Gastroesophageal sphincter (tissue), 4 donors: ENCODE measurements at regions not wholly inside any gene's neighbourhood (a gene's known extent, or its start where the extent isn't known, plus 50 kb on each side); places are given as distances from the start of the nearest gene placed in this dataset.

ENCODE experiments used
- ATAC-seq: fragments of 150-250 bp; one replicate; pipeline ENCODE4 v1.9.1; 2016; ENCODE audit warnings: mild to moderate bottlenecking, moderate library complexity
- H3K27ac ChIP-seq, 4 donors: fragments of 200-600 bp; sonication (generic) in 3 of 4; 1 replicate in 3 of 4; 2 replicates in 1 of 4; pipeline ENCODE4 v1.5.1; 2016 to 2019
- H3K27me3 ChIP-seq: fragments of 200-600 bp; sonication (generic); one replicate; pipeline ENCODE4 v1.5.1; 2019
- H3K36me3 ChIP-seq, 2 donors: fragments of 200-600 bp; sonication (generic); one replicate each; pipeline ENCODE4 v1.5.1; 2019; ENCODE audit warnings: control low read depth in 1 of 2
- H3K4me1 ChIP-seq, 3 donors: fragments of 200-600 bp; sonication (generic); 1 replicate in 2 of 3; 2 replicates in 1 of 3; pipeline ENCODE4 v1.5.1; 2016 to 2019; ENCODE audit warnings: control low read depth in 2 of 3
- H3K4me3 ChIP-seq, 2 donors: fragments of 200-600 bp; sonication (generic); one replicate each; pipeline ENCODE4 v1.5.1; 2019; ENCODE audit warnings: mild to moderate bottlenecking in 1 of 2, moderate library complexity in 1 of 2
- H3K9me3 ChIP-seq, 3 donors: fragments of 200-600 bp; sonication (generic); one replicate each; pipeline ENCODE4 v1.5.1; 2017 to 2019; ENCODE audit warnings: control low read depth in 2 of 3
- EP300 ChIP-seq: sonication (generic); formaldehyde crosslinking; IDR thresholded peaks from one replicate; pipeline ENCODE4 v1.6.1; 2017; ENCODE audit warnings: antibody characterized with exemption, mild to moderate bottlenecking
- POLR2A ChIP-seq, 2 donors: fragments of 450-650 bp; IDR thresholded peaks; one replicate each; pipeline ENCODE4 v1.6.1; 2017; ENCODE audit warnings: antibody characterized with exemption in 2 of 2, mild to moderate bottlenecking in 2 of 2, moderate library complexity in 1 of 2
- POLR2AphosphoS5 ChIP-seq: sonication (generic); formaldehyde crosslinking; IDR thresholded peaks from one replicate; pipeline ENCODE4 v1.6.1; 2017; ENCODE audit warnings: antibody characterized with exemption
- WGBS, 2 donors: methylation state at CpG; one replicate each; pipeline ENCODE4 v1.1.5; 2018; ENCODE audit warnings: low coverage in 1 of 2; 5-methylcytosine and 5-hydroxymethylcytosine counted together
- TF ChIP-seq, protein P1 (sequence below), 4 experiments: fragments of 200-600 bp in 2 of 4; fragments of 450-650 bp in 2 of 4; sonication (generic) in 1 of 4; IDR thresholded peaks; one replicate each; pipeline ENCODE4 v1.5.1; 2017 to 2019; ENCODE audit warnings: antibody characterized with exemption in 4 of 4, mild to moderate bottlenecking in 2 of 4, moderate library complexity in 2 of 4

DNA sequence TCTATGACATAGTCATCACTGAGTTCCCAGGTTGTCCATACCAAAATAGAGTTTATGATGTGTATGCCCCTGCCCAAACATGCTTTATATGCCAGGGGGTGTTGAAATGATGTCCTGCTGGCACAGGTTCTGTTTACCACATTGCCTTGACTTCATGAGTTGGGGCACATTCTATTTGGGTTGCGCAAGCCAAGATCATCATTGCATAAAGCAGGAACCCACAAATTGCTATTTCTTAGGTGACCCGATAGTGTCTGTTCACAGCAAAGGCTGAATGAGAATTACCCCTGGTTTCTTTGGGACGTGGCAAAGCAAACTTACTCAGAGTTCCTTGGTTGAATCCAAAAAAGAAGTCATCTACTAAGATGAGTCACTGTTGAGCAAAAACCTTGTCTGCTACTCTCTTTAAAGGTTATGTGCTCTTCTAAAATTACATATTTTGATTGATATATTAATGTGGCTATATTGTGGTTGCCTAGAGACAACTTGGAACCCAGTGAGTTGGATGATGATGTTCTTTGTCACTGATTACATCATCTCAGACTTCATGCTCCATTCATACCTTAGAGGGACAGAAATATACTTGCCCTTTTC is 912.6 kb upstream of the SOX9 start:
- no peaks in the 10 kb centered on the region for H3K9me3 ChIP-seq
- no peaks in the 10 kb centered on the region for H3K36me3 ChIP-seq
- H3K4me3 ChIP-seq = no peak overlapping the region
- no peaks in the 10 kb centered on the region for H3K27me3 ChIP-seq
- no peak overlapping the region for H3K27ac ChIP-seq
- WGBS, 2 donors = 77 to 82% methylated on average over 2 to 3 of the region's 3 CpGs
- H3K4me1 ChIP-seq = no peaks in the 10 kb centered on the region
- no peak for ATAC-seq
- TF ChIP-seq EP300 = no peak
- no peak for TF ChIP-seq POLR2A (IDR thresholded peaks at IDR 0.05)
- TF ChIP-seq, protein P1, sequence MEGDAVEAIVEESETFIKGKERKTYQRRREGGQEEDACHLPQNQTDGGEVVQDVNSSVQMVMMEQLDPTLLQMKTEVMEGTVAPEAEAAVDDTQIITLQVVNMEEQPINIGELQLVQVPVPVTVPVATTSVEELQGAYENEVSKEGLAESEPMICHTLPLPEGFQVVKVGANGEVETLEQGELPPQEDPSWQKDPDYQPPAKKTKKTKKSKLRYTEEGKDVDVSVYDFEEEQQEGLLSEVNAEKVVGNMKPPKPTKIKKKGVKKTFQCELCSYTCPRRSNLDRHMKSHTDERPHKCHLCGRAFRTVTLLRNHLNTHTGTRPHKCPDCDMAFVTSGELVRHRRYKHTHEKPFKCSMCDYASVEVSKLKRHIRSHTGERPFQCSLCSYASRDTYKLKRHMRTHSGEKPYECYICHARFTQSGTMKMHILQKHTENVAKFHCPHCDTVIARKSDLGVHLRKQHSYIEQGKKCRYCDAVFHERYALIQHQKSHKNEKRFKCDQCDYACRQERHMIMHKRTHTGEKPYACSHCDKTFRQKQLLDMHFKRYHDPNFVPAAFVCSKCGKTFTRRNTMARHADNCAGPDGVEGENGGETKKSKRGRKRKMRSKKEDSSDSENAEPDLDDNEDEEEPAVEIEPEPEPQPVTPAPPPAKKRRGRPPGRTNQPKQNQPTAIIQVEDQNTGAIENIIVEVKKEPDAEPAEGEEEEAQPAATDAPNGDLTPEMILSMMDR (IDR thresholded peaks at IDR 0.05) = no peak

DNA sequence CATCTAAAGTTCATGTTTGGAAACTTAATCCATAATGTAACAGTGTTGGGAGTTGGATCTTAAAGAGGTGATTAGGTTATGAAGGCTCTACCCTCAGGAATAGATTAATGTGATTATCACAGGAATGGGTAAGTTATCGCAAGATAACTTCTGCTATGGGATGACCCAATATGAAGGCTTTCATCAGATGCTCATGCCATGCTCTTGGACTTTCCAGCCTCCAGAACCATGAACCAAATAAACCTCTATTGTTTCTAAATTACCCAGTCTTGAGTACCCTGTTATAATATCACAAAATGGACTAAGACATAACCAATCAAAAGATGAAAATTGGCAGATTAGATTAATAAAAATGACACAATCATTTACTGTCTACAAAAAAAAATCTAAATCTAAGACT is 906.9 kb upstream of the SOX9 start:
- no peak overlapping the region for H3K4me3 ChIP-seq

DNA sequence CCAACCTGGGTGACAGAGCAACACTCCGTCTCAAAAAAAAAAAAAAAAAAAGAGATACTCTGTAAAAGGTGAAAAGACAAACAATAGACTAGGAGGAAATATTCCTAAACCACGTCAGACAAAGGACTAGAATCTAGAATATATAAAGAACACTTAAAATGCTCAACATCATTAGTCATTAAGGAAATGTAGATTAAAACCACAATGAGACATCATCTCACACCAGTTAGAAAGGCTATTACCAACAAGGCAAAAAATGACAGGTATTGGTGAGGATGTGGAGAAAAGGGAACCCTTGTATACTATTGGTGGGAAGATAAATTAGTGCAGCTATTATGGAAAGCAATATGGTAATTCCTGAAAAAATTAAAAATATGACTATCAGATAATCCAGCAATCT is 903.1 kb upstream of the SOX9 start:
- TF ChIP-seq POLR2AphosphoS5 (no peak), POLR2A (IDR thresholded peaks at IDR 0.05) (no peak), EP300 (no peak)
- TF ChIP-seq, protein P1 (IDR thresholded peaks at IDR 0.05) = no peak
- Histone ChIP-seq H3K27ac (no peak overlapping the region), H3K27me3 (no peaks in the 10 kb centered on the region), H3K9me3 (no peaks in the 10 kb centered on the region), H3K4me3 (no peak overlapping the region), H3K4me1 (no peaks in the 10 kb centered on the region), H3K36me3 (no peaks in the 10 kb centered on the region)
- WGBS, 2 donors = 38 to 100% methylated on average over 1 of the region's 2 CpGs
- no peak for ATAC-seq

More for the DNA sequence above, 906.9 kb upstream of the SOX9 start:
- H3K27ac ChIP-seq = no peak overlapping the region
- no peak for ATAC-seq
- H3K9me3 ChIP-seq = no peaks in the 10 kb centered on the region
- whole genome bisulfite sequencing, 2 donors = 95 to 100% methylated on average over 1 of the region's 1 CpG
- H3K36me3 ChIP-seq = no peaks in the 10 kb centered on the region
- H3K27me3 ChIP-seq = no peaks in the 10 kb centered on the region
- TF ChIP-seq POLR2A (IDR thresholded peaks at IDR 0.05) (no peak), POLR2AphosphoS5 (no peak), EP300 (no peak)
- H3K4me1 ChIP-seq = no peaks in the 10 kb centered on the region

DNA sequence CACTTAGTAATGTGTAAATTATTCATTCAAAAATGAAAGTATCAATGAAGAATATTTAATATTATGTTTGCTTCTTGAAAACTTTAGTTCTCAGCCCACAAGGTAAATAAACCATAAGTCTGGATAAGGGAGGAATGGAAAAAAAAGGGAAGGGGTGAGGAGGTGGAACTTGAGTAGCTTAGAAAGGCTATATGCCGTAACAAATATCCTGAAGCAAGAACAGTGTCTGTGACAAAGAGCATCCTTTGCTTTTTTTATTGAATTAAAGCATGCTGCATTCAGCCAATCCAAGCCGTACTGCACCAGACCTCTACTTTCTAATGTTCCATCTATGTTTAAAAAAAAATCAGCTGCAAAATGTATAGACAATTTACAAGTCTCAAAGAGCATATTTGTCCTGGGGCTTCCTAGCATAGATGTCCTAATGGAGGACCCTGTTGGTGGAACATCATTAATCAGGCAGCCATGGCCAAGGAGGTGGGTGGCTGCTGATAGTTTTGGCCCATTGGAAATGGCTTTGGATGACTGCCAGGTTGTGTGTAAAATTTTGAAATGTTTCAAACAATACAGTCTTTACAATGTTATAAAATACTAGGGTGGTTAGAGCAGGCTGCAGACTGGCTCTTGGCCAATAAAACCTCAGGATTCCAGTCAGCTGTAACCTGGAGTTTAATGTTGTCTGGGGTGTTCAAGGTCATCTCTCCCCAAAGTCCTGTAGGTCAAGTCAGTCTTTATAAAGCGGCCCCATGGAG is 895.8 kb upstream of the SOX9 start:
- TF ChIP-seq EP300 (no peak), POLR2AphosphoS5 (no peak), POLR2A (IDR thresholded peaks at IDR 0.05) (no peak)
- TF ChIP-seq, protein P1 (IDR thresholded peaks at IDR 0.05) = no peak
- Histone ChIP-seq H3K4me3 (no peak overlapping the region), H3K27ac (no peak overlapping the region), H3K4me1 (no peaks in the 10 kb centered on the region), H3K36me3 (no peaks in the 10 kb centered on the region), H3K27me3 (no peaks in the 10 kb centered on the region), H3K9me3 (no peaks in the 10 kb centered on the region)
- ATAC-seq = no peak
- 66 to 80% methylated on average over 3 of the region's 3 CpGs for WGBS, 2 donors

DNA sequence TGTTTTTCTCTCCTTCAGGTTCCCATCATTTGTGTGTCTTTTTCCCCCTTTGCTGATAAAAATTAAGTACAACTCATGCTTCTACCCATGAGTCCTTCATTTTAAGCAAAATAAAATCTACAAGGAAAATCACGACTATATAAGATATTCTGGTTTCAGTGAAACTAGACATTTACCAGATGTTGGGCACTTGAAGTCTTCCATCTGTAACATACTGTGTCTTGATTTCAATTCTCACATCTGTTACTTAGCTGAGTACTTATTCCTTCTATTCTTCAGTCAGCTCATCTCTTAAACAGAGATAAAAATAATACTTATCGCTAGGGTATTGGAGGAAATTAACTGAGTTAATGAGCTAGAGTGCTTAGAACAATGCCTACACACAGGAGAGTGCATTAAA is 893.0 kb upstream of the SOX9 start:
- H3K4me1 ChIP-seq = no peaks in the 10 kb centered on the region
- H3K27ac ChIP-seq = no peak overlapping the region
- ATAC-seq = no peak
- 36 to 68% methylated on average over 2 of the region's 2 CpGs for WGBS, 2 donors
- H3K27me3 ChIP-seq = no peaks in the 10 kb centered on the region
- TF ChIP-seq POLR2AphosphoS5 = no peak
- TF ChIP-seq POLR2A (IDR thresholded peaks at IDR 0.05) = no peak
- TF ChIP-seq EP300 = no peak
- TF ChIP-seq, protein P1 (IDR thresholded peaks at IDR 0.05) = no peak
- H3K9me3 ChIP-seq = no peaks in the 10 kb centered on the region
- no peak overlapping the region for H3K4me3 ChIP-seq
- no peaks in the 10 kb centered on the region for H3K36me3 ChIP-seq
